Fibroblast of skin of back (primary cell): ENCODE measurements at regions not wholly inside any gene's neighbourhood (a gene's known extent, or its start where the extent isn't known, plus 50 kb on each side); places are given as distances from the start of the nearest gene placed in this dataset.

ENCODE experiments used
- DNase-seq: peaks from one replicate; pipeline ENCODE4 v3.0.0-alpha.2; 2013

- no peak for DNase-seq
These were observed 73.3 kb downstream of the RFC3 start for GRCh38 chr13:33891196-33891742.

GRCh38 chr13:33893559-33893958 is 75.6 kb downstream of the RFC3 start:
- DNase-seq: no peak

- no peak for DNase-seq
These were observed 86.5 kb downstream of the RFC3 start for GRCh38 chr13:33904431-33904830.

GRCh38 chr13:33908116-33908515 is 90.2 kb downstream of the RFC3 start:
- no peak for DNase-seq

GRCh38 chr13:33910255-33910654 is 92.3 kb downstream of the RFC3 start:
- no peak for DNase-seq

- DNase-seq: no peak
These were observed 93.6 kb downstream of the RFC3 start for GRCh38 chr13:33911521-33911920.

GRCh38 chr13:33913829-33914228 is 95.9 kb downstream of the RFC3 start:
- DNase-seq: no peak

- DNase-seq: no peak
These were observed 99.2 kb downstream of the RFC3 start for GRCh38 chr13:33917190-33917589.

- DNase-seq: peak; percentile 77
These were observed 100.4 kb downstream of the RFC3 start for GRCh38 chr13:33918199-33918932.

GRCh38 chr13:33919120-33919519 is 101.2 kb downstream of the RFC3 start:
- DNase-seq: no peak

GRCh38 chr13:33925563-33925962 is 107.6 kb downstream of the RFC3 start:
- no peak for DNase-seq

GRCh38 chr13:33927315-33927714 is 109.4 kb downstream of the RFC3 start:
- peak; percentile 30 for DNase-seq

GRCh38 chr13:33931397-33932311 is 113.7 kb downstream of the RFC3 start:
- DNase-seq: peak; percentile 58

- DNase-seq: no peak
These were observed 114.9 kb downstream of the RFC3 start for GRCh38 chr13:33932769-33933406.

- DNase-seq: no peak
These were observed 115.9 kb downstream of the RFC3 start for GRCh38 chr13:33933810-33934209.

GRCh38 chr13:33934343-33934742 is 116.4 kb downstream of the RFC3 start:
- no peak for DNase-seq

- DNase-seq: no peak
These were observed 117.0 kb downstream of the RFC3 start for GRCh38 chr13:33934951-33935371.

- DNase-seq: no peak
These were observed 118.0 kb downstream of the RFC3 start for GRCh38 chr13:33935969-33936368.

- DNase-seq: no peak
These were observed 119.6 kb downstream of the RFC3 start for GRCh38 chr13:33937373-33938098.

- DNase-seq: no peak
These were observed 122.3 kb downstream of the RFC3 start for GRCh38 chr13:33940256-33940655.

GRCh38 chr13:33940898-33941297 is 122.9 kb downstream of the RFC3 start:
- no peak for DNase-seq

- DNase-seq: no peak
These were observed 127.5 kb downstream of the RFC3 start for GRCh38 chr13:33945477-33945876.
